GM10248 (cell line): ENCODE measurements at regions not wholly inside any gene's neighbourhood (a gene's known extent, or its start where the extent isn't known, plus 50 kb on each side); places are given as distances from the start of the nearest gene placed in this dataset.
"Not testable (repeated sequence)": the region's sequence is repeated elsewhere in the genome, so short reads cannot be mapped to it uniquely, and the experiment has no call there.

Source experiments
- CTCF ChIA-PET: fragments of 300-600 bp; sonication (Branson Sonifier 250); formaldehyde crosslinking; extraction: SDS; loops from one replicate; lab custom pipeline; 2021; ENCODE audit warnings: antibody characterized with exemption; lab: Yijun Ruan, JAX
- POLR2A ChIA-PET: fragments of 350-650 bp; sonication (Branson Sonifier 250); formaldehyde crosslinking; extraction: SDS; loops from one replicate; lab custom pipeline; 2020; ENCODE audit warnings: antibody characterized with exemption; lab: Yijun Ruan, JAX
- DNase-seq: peaks from one replicate; pipeline ENCODE4 v3.0.0; 2012; ENCODE audit errors: extremely low spot score
- CTCF ChIP-seq: IDR thresholded peaks from 2 replicates; pipeline ENCODE4 v1.5.1; 2012; ENCODE audit warnings: mild to moderate bottlenecking, low read depth; ENCODE audit errors: extremely low read depth, missing control alignments, control extremely low read depth

- no peak for TF ChIP-seq CTCF
- ChIA-PET CTCF (no interaction called here), POLR2A (no interaction called here)
- no peak for DNase-seq
These were observed 1367.6 kb upstream of the CDH8 start for GRCh38 chr16:63403792-63404191.

DNA sequence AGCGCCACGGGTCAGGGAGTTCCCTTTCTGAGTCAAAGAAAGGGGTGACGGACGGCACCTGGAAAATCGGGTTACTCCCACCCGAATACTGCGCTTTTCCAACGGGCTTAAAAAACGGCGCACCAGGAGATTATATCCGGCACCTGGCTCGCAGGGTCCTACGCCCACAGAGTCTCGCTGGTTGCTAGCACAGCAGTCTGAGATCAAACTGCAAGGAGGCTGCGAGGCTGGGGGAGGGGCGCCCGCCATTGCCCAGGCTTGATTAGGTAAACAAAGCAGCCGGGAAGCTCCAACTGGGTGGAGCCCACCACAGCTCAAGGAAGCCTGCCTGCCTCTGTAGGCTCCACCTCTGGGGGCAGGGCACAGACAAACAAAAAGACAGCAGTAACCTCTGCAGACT lies 1352.0 kb upstream of the CDH8 start:
- CTCF ChIA-PET, DNase-seq, POLR2A ChIA-PET: not testable (repeated sequence)

GRCh38 chr16:63385714-63386432 lies 1349.6 kb upstream of the CDH8 start:
- ChIA-PET CTCF (no interaction called here), POLR2A (no interaction called here)
- no peak for TF ChIP-seq CTCF
- no peak for DNase-seq

- POLR2A ChIA-PET = no interaction called here
- CTCF ChIA-PET = no interaction called here
- TF ChIP-seq CTCF = no peak
- no peak for DNase-seq
These were observed 1337.5 kb upstream of the CDH8 start for GRCh38 chr16:63373744-63374143.

- no peak for TF ChIP-seq CTCF
- POLR2A ChIA-PET = no interaction called here
- CTCF ChIA-PET = no interaction called here
- DNase-seq = no peak
These were observed 1336.6 kb upstream of the CDH8 start for GRCh38 chr16:63372815-63373214.

GRCh38 chr16:63372283-63372682 lies 1336.0 kb upstream of the CDH8 start:
- DNase-seq = no peak
- CTCF ChIA-PET = no interaction called here
- POLR2A ChIA-PET = no interaction called here
- TF ChIP-seq CTCF = no peak

DNA sequence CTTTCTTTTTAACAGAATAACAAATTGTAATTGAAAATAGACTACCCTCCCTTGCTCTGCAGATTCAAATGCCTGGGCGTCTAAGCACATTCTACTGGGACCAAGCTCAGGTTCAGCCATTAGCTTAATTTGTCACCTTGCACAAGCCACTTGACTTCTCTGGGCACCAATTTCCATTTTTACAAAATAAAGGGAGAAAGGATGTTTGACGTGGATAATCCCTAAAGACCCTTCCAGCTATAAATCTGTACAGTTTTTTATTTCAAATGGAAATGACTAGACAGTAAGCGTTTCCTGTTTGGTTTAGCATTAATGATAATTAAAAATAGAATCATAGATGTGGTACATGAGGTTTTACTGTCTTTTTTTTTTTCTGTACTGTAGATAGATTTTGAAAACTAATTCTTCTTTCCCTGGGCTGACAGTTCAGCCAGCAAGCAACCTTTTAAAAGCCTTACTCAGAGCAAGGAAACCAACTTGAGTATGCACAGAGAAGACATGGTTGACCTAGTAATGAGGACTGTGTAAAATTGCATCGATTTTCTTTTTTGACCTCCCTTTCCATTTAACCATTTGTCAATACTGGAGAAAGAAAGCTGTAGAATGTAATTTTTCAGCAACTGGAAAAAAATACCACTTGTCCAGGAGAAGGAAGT lies 1329.5 kb upstream of the CDH8 start:
- ChIA-PET CTCF (interaction anchor here (1.4 kb wide), 1 partner anchor 1748 kb away, joined by 3 read pairs; no protein-coding TSS in a partner anchor), POLR2A (no interaction called here)
- no peak for DNase-seq
- no peak for TF ChIP-seq CTCF
